ENCODE measurements at regions not wholly inside any gene's neighbourhood (a gene's known extent, or its start where the extent isn't known, plus 50 kb on each side); places are given as distances from the start of the nearest gene placed in this dataset.

GRCh38 chr13:33659466-33659865, 158.5 kb upstream of the RFC3 start:
- DNase-seq (ENCODE audit: insufficient read length, low spot score, missing footprints): no peak
- no peaks in the 10 kb centered on the region for H3K79me2 ChIP-seq (ENCODE audit: insufficient read depth, low read length)
- no peaks in the 10 kb centered on the region for H3K36me3 ChIP-seq (ENCODE audit: insufficient read depth, low read length)
- no peak overlapping the region for H2AFZ ChIP-seq (ENCODE audit: low read length)
- TF ChIP-seq, protein P1, sequence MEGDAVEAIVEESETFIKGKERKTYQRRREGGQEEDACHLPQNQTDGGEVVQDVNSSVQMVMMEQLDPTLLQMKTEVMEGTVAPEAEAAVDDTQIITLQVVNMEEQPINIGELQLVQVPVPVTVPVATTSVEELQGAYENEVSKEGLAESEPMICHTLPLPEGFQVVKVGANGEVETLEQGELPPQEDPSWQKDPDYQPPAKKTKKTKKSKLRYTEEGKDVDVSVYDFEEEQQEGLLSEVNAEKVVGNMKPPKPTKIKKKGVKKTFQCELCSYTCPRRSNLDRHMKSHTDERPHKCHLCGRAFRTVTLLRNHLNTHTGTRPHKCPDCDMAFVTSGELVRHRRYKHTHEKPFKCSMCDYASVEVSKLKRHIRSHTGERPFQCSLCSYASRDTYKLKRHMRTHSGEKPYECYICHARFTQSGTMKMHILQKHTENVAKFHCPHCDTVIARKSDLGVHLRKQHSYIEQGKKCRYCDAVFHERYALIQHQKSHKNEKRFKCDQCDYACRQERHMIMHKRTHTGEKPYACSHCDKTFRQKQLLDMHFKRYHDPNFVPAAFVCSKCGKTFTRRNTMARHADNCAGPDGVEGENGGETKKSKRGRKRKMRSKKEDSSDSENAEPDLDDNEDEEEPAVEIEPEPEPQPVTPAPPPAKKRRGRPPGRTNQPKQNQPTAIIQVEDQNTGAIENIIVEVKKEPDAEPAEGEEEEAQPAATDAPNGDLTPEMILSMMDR (IDR thresholded peaks at IDR 0.05; ENCODE audit: extremely low read depth, low read depth, low read length): no peak
- no peak overlapping the region for H3K4me3 ChIP-seq (ENCODE audit: insufficient read depth, low read length)
- no peaks in the 10 kb centered on the region for H4K20me1 ChIP-seq (ENCODE audit: insufficient read depth, low read length)
- no peaks in the 10 kb centered on the region for H3K9me3 ChIP-seq (ENCODE audit: low read depth, low read length)
- H3K27me3 ChIP-seq (ENCODE audit: insufficient read depth, low read length): peaks cover 3% of the 10 kb centered on the region
- no peaks in the 10 kb centered on the region for H3K4me1 ChIP-seq (ENCODE audit: insufficient read depth, low read length)
- H3K4me2 ChIP-seq (ENCODE audit: insufficient read depth, low read length): no peak overlapping the region
- H3K27ac ChIP-seq (ENCODE audit: low read depth, low read length): no peak overlapping the region

DNA sequence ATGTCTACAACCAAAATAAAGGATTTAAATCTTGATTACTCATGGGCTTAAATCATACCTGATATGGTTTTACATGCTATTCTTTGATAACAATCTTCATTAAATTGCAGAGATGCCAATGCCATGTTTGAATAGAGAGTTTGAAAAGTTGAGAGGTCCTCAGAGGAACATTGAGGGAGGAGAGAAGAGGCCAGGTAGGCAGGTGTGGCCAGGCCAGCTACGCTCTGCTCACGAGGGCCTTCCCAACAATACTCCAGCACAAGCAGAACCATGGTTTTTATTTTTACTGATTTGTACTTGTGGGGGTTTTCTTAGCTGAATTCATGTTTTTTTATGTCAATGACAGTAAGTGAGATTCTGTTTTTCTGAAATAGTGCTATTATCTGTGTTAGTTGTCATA, 158.1 kb upstream of the RFC3 start:
- TF ChIP-seq, protein P1 (IDR thresholded peaks at IDR 0.05; ENCODE audit: extremely low read depth, low read depth, low read length): no peak
- Histone ChIP-seq H3K27me3 (ENCODE audit: insufficient read depth, low read length) (peaks cover 3% of the 10 kb centered on the region), H3K4me2 (ENCODE audit: insufficient read depth, low read length) (no peak overlapping the region), H4K20me1 (ENCODE audit: insufficient read depth, low read length) (no peaks in the 10 kb centered on the region), H3K36me3 (ENCODE audit: insufficient read depth, low read length) (no peaks in the 10 kb centered on the region), H3K9me3 (ENCODE audit: low read depth, low read length) (no peaks in the 10 kb centered on the region), H3K4me1 (ENCODE audit: insufficient read depth, low read length) (no peaks in the 10 kb centered on the region), H2AFZ (ENCODE audit: low read length) (no peak overlapping the region), H3K4me3 (ENCODE audit: insufficient read depth, low read length) (no peak overlapping the region), H3K79me2 (ENCODE audit: insufficient read depth, low read length) (no peaks in the 10 kb centered on the region), H3K27ac (ENCODE audit: low read depth, low read length) (no peak overlapping the region)
- DNase-seq (ENCODE audit: insufficient read length, low spot score, missing footprints): no peak

DNA sequence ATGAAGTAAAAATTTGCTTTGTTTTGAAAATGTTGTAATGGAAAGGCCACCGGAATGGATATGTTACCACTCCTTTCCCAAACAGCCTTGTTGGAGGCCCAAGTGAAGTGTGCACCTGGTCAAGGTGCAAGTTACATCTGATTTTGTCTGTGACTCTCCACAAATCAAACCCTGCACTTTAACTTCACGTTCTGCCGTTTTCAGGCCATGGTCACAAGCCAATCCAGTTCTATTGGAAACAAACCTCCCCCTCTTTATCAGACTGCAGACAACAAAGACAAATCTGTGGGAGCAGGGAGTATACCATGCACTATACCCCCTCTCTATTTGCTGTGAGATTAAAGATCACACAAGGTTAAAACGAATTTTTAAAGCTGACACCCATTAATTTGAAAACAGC, 155.6 kb upstream of the RFC3 start:
- peaks cover 3% of the 10 kb centered on the region for H3K27me3 ChIP-seq (ENCODE audit: insufficient read depth, low read length)
- TF ChIP-seq, protein P1 (IDR thresholded peaks at IDR 0.05; ENCODE audit: extremely low read depth, low read depth, low read length): no peak
- H3K9me3 ChIP-seq (ENCODE audit: low read depth, low read length): no peaks in the 10 kb centered on the region
- H3K79me2 ChIP-seq (ENCODE audit: insufficient read depth, low read length): no peaks in the 10 kb centered on the region
- H3K27ac ChIP-seq (ENCODE audit: low read depth, low read length): no peak overlapping the region
- H3K4me2 ChIP-seq (ENCODE audit: insufficient read depth, low read length): no peak overlapping the region
- H3K4me1 ChIP-seq (ENCODE audit: insufficient read depth, low read length): no peaks in the 10 kb centered on the region
- DNase-seq (ENCODE audit: insufficient read length, low spot score, missing footprints): no peak
- H2AFZ ChIP-seq (ENCODE audit: low read length): no peak overlapping the region
- no peaks in the 10 kb centered on the region for H3K36me3 ChIP-seq (ENCODE audit: insufficient read depth, low read length)
- no peak overlapping the region for H3K4me3 ChIP-seq (ENCODE audit: insufficient read depth, low read length)
- H4K20me1 ChIP-seq (ENCODE audit: insufficient read depth, low read length): no peaks in the 10 kb centered on the region

DNA sequence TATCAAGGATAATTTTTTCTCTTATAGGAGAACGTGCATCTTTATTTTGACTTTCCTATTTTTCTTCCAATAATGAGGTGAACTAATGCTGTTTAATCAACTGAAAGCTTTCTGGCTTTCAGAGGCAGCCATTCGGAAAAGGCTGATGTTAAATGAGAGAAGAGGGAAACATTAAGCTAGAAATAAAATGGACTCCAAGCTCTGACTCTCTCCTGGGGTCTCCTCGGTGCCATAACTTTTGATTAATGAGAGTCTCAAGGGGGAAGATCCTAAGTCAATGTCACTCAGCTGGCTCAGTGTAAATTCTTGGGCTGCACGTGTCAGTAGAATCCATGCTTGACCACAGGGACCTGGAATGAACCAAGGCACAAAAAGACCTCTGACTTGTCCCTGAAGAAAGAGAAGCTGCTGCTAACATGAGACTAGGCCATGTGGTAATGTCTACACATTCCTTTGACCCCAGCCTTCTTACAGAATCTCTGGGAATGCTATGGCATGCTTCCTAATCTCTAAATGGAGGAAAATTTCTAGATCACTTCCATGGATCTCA, 152.2 kb upstream of the RFC3 start:
- Histone ChIP-seq H3K79me2 (ENCODE audit: insufficient read depth, low read length) (no peaks in the 10 kb centered on the region), H4K20me1 (ENCODE audit: insufficient read depth, low read length) (no peaks in the 10 kb centered on the region), H3K4me2 (ENCODE audit: insufficient read depth, low read length) (no peak overlapping the region), H3K9me3 (ENCODE audit: low read depth, low read length) (no peaks in the 10 kb centered on the region), H3K27me3 (ENCODE audit: insufficient read depth, low read length) (no peaks in the 10 kb centered on the region), H2AFZ (ENCODE audit: low read length) (no peak overlapping the region), H3K36me3 (ENCODE audit: insufficient read depth, low read length) (no peaks in the 10 kb centered on the region), H3K4me1 (ENCODE audit: insufficient read depth, low read length) (no peaks in the 10 kb centered on the region), H3K27ac (ENCODE audit: low read depth, low read length) (no peak overlapping the region), H3K4me3 (ENCODE audit: insufficient read depth, low read length) (no peak overlapping the region)
- DNase-seq (ENCODE audit: insufficient read length, low spot score, missing footprints): no peak
- TF ChIP-seq, protein P1 (IDR thresholded peaks at IDR 0.05; ENCODE audit: extremely low read depth, low read depth, low read length): no peak

Data from osteoblast (primary cell).